HPDE6-E6E7 (cell line): ENCODE measurements at regions not wholly inside any gene's neighbourhood (a gene's known extent, or its start where the extent isn't known, plus 50 kb on each side); places are given as distances from the start of the nearest gene placed in this dataset.
"Not testable (repeated sequence)": the region's sequence is repeated elsewhere in the genome, so short reads cannot be mapped to it uniquely, and the experiment has no call there.

Source experiments
- DNase-seq: peaks from one replicate; pipeline ENCODE4 v3.0.0; 2011; ENCODE audit warnings: missing footprints; ENCODE audit errors: extremely low spot score

DNA sequence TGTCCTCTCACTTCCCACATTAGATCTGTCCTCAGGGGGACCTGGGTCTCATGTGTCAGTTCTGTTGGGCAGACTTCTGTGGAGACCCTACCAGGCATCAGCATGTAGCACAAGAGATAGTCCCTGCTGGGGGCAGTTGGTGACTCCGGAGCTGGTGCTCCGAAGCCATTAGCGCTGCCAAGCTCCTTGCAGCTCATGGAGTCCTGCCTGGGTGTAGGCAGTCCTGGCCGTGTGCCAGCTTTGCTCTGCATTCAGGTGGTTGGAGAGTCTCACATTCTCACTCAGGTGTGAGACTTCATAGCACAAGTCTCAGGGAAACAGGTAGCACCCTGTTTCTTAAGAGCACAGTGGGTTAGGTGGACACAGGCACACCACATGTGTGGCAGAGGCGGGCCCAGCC, 202.3 kb downstream of the LIPI start:
- DNase-seq = not testable (repeated sequence)

DNA sequence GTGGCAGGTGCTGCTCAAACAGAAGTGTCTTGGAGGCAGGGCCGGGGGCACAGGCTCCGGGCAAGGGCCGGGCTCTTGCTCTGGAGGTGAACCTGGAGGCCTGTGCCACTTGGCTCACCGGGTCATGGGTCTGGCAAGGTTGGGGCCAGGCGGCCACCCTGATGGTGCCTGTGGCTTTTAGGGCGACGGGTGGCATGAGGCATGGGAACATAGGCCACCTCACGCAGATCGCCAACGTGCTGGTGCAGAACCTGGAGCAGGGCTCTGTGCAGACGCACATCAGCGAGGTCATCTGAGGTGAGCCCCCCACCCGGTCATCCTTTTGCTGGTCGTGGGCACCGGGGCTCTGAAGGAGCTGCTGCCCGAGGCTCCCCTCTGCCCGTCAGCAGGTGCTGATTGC, 202.7 kb downstream of the LIPI start:
- not testable (repeated sequence) for DNase-seq

DNA sequence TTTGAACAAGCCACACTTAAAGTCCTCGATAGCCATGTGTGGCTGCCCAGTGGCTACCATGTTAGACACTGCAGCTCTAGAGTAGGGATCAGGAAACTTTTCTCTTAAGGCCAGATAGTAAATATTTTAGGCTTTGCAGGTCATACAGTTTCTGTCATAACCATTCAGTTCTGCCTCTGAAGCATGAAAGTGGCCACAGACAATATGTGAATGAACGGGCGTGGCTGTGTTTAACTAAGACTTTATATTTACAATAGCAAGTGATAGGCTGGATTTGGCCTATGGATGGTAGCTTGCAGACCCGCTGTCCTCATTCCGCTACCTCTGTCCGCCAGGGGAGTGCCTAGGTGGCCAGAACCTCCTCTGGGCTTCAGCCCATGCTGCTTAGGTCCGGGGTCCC, 204.6 kb downstream of the LIPI start:
- not testable (repeated sequence) for DNase-seq

DNA sequence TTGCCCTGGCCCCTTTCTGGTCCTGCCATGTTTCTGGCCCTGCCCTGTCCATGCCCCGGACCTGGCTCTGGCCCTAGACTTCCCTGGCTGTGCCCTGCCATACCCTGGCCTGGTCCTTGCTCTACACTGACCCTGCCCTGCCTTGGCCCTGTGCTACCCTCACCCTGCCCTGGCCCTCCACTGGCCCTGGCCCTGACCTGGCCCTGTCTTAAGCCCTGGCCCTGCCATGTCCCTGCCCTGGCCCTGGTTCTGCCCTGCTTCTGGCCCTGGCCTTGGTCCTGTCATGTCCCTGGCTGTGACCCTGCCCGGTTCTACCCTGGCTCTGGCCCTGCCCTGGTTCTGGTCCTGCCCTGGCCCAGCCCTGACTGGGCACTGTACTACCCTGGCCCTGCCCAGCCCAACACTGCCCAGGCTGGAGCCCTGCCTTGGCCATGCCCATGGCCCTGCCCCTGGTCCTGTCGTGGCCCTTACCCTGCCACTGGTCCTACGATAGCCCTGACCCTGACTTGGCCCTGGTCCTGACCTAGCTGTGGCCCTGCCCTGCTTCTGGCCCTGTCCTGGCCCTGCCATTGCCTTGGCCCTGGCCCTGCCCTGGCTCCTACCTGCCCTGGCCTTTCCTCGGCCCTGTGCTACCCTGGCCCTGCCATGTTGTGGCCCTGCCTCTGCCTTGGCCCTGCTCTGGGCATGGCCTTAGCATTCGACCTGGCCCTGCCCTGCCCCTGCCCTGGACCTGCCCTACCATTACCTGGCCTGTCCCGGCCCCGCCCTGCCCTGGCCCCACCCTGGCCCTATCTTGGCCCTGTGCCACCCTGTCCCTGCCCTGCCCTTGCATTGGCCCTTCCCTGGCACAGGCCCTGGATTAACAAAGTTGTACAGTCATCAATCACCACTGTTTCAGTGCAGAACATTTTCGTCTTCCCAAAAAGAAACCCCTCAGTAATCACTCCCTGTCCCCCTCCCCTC, 223.5 kb downstream of the LIPI start:
- not testable (repeated sequence) for DNase-seq

DNA sequence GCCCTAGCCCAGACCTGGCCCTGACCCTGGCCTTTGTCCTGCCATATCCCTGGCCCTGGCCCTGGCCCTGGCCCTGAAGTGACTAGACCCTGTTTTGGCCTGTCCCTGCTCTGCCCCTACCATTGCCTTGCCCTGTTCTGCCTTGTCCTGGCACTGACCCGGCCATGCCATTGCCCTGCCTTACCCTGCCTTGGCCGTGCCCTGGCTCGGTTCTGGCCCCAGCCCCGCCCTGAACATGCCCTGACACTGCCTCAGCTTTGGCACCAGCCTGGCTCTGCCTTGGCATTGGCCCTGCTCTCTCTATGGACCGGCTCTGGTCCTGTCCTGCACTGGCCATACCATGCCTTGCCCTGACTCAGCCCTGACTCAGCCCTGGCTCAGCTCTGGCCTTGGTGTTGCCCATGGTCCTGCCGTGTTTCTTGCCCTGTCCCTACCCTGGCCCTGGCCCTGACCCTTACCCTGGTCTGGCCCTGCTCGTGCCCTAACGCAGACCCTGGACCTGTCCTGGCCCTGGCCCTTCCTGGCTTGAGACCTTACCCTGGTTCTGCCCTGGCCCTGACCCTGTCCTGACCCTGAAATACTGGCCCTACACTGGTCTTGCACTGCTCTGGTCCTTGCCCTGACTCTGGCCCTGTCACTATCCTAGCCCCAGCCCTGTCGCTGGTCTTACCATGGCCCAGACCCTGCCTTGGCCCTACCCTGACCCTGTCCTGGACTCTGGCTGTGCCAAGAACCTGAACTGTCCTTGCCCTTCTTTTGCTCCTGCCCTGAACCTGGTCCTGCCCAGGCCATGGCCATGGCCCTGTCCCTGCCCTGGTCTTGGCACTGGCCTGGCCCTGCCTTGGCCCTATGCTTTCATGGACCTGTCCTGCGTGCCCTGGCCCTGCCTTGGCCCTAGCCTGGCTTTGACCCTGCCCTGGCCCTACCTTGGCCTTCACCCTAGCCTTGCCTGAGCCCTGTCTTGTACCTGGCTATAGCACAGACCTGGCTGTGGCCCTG, 224.6 kb downstream of the LIPI start:
- DNase-seq = not testable (repeated sequence)

DNA sequence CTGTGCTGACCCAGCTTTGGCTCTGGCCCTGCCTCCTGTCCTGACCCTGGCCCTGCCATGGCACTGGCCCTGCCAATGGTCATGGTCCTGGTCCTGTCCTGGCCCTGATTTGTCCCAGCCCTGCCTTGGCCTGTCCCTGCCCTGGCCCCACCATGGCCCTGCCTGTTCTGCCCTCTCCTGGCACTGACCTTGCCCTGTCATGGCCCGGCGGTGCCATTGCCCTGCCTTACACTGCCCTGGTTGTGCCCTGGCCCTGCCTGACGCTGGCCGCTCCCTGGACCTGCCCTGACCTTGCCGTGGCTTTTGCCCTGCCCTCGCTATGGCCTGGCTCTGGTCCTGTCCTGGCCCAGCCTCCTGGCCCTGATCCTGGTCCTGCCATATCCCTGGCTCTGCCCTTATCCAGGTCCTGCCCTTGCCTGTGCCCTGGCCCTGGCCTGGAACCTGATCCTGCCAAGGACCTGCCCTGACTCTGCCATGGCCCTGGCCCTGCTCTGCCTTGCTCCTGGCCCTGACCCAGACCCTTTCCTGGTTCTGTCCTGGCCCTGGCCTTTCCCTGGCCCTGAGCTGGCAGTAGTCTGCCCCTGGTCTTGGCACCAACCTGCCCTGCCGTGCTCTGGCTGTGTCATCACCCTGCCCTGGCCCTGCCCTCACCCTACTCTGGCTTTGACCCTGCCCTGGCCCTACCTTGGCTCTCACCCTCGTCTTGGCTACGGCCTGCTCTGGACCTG, 225.5 kb downstream of the LIPI start:
- not testable (repeated sequence) for DNase-seq

DNA sequence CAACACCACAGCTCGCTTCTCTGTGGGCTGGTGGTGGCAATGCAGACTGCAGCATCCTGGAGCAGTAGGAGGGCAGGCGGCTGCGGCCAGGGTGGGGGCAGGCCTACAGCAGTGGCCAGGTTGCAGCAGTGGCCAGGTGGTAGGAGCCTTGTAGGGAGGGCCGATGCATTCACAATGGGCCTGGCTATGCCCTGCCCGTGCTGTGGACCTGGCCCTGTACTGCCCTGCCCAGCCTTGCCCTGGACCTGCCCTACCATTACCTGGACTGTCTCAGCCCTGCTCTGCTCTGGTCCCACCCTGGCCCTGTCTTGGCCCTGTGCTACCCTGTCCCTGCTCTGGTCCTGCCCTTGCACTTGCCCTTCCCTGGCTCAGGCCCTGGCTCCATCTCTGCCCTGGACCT, 226.0 kb downstream of the LIPI start:
- DNase-seq = not testable (repeated sequence)

DNA sequence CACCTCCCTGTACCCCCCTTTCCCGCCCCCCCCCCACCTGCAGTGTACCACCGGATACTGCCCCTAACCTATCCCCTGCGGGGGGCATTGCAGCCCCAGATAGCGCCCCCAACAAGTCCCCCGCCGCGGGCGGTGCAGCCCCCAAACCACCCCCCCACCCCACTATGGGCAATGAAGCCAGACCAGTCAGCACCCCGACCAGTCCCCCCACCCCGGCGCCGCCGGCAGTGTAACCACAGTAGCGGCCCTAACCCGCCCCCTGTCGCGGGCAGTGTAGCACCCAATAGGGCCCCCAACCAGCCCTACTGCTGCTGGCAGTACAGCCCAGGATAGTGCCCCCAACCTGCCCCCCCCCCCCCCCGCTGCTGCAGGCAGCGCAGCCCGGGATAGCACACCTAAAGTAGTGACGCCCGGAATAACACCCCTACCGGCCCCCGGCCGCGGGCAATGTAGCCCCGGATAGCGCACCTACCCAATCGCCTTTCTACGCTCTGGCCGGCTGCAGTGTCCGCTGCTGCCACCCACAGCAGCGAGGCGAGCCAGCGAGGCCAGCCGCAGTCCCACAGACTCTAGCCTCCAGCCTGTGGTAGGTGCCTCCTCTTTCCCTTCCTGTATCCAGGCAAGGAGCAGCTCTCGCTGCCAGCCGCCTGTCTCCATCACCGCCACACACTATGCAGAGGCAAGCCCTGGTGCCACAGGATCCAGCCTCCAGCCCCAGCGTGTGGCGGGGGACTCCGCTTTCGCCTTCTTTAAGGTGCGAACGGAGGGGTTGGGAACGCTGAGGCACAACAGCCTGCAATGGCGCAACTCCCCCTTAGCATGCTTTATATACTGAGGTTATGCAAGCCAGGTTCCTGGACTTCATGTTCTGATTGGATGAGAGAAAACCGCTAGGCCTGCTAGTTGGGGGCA, 229.3 kb downstream of the LIPI start:
- DNase-seq = not testable (repeated sequence)

DNA sequence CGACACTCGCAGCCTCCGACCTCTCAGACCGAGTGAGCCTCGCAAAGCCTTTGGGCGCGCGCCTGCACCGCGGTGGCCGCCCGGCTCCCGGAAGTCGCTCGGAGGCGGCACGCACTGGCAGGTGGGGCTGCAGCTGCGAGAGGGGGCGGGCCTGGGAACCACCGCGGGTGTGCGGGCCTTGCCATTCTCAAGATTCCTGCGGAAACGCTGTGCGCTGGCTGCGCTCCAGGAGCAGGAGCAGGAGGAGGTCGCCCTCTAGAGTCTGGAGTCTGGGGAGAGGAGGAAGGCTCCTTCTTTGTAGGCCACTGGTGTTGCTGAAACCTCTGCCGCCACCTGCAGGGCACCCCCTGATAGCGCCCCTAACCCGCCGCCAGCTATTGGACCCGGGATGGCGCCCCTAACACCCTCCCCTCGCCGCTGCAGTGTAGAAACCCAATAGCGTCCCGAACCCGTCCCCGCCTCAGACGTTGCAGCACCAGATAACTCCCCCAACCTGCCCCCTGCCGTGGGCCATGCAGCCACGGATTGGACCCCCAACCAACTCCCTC, 230.6 kb downstream of the LIPI start:
- DNase-seq = not testable (repeated sequence)

DNA sequence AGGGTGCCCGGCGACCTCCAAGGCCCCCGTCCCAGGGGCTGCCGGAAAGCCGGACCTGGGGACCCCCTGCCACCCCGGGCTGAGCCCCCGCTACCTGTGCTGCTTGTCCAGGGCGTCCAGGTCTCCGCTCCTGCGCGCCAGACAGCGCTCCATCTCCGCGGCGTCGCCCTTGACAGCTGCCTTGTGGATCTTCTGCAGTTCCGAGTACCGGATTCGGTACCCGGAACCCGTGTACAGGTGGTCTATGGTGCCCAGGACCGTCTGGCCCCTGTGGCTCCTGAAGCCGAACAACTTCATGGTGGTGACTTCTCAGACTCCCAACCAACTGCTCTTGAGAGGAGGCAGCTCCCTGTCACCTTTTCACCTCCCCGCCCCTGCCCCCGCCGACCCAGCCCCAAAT, 231.1 kb downstream of the LIPI start:
- DNase-seq = not testable (repeated sequence)

DNA sequence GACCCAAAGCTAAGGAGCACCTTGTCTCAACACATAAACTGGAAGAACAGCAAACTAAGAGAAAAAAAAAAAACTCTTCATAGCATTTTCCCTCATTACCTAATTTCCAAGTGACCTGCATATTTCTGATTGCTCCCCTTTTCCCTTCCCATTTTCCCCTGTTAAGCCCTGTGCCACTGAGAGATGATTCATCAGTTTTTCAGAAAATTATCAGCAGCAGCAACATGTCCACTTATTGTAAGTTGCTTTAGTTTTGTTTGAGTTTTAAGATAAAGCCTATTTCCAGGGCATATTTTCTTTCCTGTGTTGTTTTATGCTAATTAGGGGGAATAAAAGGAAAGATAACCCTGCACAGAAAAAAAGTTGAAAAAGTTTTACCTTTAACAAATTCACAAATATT, 236.2 kb downstream of the LIPI start:
- DNase-seq = not testable (repeated sequence)

DNA sequence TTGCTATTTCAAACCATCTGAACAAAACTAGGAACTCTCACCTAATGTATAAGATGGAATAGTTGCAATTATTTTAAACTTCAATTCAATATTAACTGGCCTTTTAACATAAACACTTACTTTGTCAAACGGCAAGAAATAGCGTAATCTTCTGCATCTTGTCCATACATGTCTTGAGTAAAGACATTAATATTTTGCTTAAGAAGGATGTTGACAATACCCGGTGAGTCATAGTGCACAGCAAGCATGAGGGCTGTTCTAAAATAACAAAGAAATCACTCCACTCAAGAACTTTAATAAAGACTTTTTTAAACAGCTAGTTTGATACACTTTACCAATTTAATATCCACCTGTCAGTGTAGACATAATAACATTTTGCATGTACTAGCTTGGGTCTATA, 240.9 kb downstream of the LIPI start:
- DNase-seq = not testable (repeated sequence)

DNA sequence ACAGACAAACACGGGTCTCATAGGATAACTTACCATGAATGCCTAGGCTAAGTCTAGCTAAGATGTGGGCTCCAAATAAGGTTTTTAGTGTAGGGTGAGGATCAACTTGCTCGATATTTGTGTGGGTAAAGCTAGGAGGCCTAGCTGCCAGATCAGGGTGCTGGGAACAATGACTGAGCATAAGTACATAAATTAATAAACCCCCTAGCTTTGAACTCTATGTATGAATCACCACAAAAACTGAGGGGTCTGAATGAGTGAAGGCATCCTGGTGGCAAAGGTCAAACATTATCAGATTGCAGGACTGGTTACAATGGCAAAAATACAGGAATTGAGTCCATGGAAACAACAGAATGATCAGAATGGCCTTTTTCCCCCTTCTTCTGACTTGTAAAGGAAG, 241.8 kb downstream of the LIPI start:
- not testable (repeated sequence) for DNase-seq

DNA sequence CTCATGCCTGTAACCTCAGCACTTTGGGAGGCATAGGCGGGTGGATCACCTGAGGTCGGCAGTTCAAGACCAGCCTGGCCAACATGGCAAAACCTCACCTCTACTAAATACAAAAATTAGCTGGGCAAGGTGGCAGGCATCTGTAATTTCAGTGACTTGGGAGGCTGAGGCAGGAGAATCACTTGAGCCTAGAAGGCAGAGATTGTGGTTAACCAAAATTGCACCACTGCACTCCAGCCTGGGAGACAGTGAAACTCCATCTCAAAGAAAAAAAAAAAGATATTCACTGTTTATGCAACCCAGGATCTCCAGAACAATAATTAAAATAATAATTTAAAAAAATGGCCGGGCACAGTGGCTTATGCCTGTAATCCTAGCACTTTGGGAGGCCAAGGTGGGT, 247.5 kb downstream of the LIPI start:
- DNase-seq = not testable (repeated sequence)

DNA sequence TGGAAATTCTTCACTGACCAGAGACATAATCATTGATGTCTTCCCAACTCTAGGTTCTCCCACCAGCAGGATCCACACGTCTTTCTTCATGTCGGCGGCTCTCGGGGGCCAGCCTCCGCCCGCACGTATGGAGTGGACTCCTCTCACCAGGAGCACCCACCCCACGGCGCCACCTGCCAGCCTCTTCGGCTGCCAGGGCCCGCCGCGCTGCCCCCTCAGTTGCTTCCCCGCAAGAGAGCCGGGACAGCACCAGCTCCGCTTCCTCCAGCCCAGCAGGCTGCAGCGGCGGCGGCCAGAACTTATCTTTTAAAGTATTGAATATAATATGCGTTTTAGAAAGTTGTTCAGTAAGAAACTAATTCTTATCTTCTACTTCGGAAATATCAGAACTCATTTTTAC, 273.5 kb downstream of the LIPI start:
- no peak for DNase-seq

DNA sequence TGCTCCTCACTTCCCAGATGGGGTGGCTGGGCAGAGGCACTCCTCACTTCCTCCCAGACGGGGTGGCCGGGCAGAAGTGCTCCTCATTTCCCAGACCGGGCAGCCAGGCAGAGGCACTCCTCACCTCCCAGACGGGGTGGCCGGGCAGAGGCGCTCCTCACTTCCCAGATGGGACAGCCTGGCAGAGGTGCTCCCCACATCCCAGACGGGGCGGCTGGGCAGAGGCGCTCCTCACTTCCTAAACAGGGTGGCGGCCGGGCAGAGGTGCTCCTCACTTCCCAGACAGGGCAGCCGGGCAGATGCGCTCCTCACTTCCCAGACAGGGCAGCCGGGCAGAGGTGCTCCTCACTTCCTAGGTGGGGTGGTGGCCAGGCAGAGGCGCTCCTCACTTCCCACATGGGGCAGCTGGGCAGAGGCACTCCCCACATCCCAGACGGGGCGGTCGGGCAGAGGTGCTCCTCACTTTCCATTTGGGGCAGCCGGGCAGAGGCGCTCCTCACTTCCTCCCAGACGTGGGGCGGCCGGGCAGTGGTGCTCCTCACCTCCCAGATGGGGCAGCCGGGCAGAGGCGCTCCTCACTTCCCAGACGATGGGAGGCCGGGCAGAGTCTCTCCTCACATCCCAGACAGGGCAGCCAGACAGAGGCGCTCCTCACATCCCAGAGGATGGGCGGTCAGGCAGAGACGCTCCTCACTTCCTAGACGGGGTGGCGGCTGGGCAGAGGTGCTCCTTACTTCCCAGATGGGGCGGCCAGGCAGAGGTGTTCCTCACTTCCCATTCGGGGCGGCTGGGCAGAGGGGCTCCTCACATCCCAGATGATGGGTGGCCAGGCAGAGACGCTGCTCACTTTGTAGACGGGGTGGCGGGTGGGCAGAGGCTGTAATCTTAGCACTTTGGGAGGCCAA, 274.5 kb downstream of the LIPI start:
- not testable (repeated sequence) for DNase-seq

DNA sequence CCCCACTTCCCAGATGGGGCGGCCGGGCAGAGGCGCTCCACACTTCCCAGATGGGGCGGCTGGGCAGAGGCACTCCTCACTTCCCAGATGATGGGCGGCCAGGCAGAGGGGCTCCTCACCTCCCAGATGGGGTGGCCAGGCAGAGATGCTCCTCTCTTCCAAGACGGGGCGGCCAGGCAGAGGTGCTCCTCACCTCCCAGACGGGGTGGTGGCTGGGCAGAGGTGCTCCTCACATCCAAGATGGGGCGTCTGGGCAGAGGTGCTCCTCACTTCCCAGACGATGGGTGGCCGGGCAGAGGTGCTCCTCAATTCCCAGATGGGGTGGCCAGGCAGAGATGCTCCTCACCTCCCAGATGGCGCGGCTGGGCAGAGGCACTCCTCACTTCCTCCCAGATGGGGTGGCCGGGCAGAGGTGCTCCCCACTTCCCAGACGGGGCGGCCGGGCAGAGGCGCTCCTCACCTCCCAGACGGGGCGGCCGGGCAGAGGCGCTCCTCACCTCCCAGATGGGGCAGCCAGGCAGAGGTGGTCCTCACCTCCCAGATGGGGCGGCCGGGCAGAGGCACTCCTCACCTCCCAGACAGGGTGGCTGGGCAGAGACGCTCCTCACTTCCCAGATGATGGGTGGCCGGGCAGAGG, 275.2 kb downstream of the LIPI start:
- DNase-seq = not testable (repeated sequence)

DNA sequence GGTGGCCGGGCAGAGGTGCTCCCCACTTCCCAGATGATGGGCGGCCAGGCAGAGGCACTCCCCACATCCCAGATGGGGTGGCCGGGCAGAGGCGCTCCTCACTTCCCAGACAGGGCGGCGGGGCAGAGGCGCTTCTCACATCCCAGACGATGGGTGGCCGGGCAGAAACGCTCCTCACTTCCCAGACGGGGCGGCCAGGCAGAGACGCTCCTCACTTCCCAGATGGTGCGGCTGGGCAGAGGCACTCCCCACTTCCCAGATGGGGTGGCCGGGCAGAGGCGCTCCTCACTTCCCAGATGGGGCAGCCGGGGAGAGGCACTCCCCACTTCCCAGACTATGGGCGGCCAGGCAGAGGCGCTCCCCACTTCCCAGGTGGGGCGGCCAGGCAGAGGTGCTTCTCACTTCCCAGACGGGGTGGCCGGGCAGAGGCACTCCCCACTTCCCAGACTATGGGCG, 275.8 kb downstream of the LIPI start:
- DNase-seq = not testable (repeated sequence)
